Activated effector memory CD4-positive, alpha-beta T cell treated with anti-CD3 and anti-CD28 coated beads, Interleukin-2, amount 50 U/mL, for 16 hours (primary cell): ENCODE measurements at regions not wholly inside any gene's neighbourhood (a gene's known extent, or its start where the extent isn't known, plus 50 kb on each side); places are given as distances from the start of the nearest gene placed in this dataset.
"Not testable (repeated sequence)": the region's sequence is repeated elsewhere in the genome, so short reads cannot be mapped to it uniquely, and the experiment has no call there.

Source experiments
- DNase-seq: peaks from one replicate; pipeline ENCODE4 v3.0.0-alpha.2; 2020

DNA sequence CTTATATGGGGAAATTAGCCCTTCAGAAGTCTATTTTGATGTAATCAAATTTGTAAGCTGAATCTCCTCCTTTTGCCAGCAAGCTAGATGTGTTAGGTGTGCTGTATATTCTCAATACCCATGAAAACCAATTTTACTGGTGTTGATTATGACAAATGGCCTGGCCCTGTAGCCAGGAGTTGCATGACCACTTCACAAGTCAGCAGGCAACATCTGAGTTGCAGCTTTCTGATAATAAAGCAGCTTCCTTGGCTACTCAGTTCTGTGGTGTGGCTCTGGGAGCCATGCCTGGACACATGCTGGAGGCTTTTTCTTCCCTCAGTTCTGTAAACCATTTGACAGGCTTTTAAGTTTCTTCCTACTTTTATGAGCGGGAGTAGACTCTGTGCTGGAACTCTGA, 154.1 kb upstream of the CXCL13 start:
- DNase-seq, result no peak

GRCh38 chr4:77452117-77452516, 153.5 kb upstream of the CXCL13 start:
- DNase-seq, result not testable (repeated sequence)

DNA sequence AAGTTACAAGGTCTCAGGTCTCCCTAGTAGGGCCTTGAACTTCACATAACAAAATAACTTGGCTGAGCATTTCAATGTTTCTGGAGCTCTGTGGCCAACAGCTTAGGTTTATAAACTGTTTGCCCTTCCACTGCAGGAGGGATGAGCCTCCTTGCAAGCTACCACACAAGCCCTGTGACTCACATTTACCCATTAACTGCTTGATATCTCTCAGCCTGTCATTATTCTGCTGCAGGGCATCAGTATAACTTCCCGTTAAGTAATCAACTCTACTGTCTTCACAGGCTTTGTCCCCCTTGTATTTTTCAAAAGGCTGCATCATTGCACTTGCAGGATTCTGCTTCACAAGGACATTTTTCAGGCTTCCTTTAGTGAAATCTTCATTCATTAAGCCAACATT, 151.7 kb upstream of the CXCL13 start:
- DNase-seq, result no peak

DNA sequence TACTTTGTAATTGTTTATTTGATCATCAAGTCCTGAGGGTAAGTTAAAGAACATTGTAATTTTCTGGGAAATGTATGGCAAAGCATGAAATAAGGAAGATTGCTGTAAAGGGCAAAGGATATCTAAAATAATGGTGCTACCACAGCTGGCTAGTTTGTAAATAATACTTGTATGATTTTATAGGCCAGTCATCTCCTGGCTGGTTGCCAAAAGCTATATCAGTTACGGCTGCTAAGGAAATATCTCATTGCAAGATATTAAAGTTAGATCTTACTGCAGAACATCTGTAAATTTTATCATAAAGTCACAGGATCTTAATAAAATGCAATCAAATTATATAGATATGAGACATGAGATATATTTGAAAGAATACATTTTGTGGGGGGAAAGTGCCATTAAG, 150.8 kb upstream of the CXCL13 start:
- no peak for DNase-seq

DNA sequence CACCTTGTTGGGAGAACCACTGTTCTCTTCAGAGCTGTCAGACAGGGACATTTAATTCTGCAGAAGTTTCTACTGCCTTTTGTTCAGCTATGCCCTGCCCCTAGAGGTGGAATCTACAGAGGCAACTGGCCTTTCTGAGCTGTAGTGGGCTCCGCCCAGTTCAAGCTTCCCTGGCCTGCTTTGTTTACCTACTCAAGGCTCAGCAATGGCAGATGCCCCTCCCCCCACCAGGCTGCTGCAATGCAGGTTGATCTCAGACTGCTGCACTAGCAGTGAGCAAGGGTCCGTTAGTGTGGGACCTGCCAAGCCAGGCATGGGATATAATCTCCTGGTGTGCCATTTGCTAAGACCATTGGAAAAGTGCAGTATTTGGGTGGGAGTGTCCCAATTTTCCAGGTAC, 141.5 kb upstream of the CXCL13 start:
- not testable (repeated sequence) for DNase-seq

DNA sequence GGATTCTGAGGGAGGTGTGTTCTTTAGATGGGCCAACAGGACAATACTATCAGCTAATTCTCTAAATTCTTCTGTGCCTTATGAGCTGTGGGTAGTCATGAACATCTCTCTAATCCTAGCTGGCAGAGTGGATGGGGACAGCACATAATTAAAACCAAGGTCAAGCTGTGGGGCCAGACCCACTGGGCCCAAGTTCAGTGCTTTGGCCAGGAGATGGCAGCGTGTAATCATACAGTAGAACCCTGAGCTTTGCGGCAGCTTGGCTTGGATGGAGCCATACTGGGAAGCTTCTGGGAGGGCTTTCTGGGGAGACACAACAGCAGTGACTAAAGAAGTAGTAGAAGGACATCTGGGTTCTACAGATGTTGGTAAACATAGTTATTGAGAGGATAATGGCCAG, 140.3 kb upstream of the CXCL13 start:
- no peak for DNase-seq

- DNase-seq, result no peak
Observed at GRCh38 chr4:77466430-77466829, 139.2 kb upstream of the CXCL13 start.

- DNase-seq, result no peak
Observed at GRCh38 chr4:77471821-77472495, 133.7 kb upstream of the CXCL13 start.

- no peak for DNase-seq
Observed at GRCh38 chr4:77473509-77473908, 132.1 kb upstream of the CXCL13 start.

GRCh38 chr4:77481856-77482255, 123.8 kb upstream of the CXCL13 start:
- no peak for DNase-seq

DNA sequence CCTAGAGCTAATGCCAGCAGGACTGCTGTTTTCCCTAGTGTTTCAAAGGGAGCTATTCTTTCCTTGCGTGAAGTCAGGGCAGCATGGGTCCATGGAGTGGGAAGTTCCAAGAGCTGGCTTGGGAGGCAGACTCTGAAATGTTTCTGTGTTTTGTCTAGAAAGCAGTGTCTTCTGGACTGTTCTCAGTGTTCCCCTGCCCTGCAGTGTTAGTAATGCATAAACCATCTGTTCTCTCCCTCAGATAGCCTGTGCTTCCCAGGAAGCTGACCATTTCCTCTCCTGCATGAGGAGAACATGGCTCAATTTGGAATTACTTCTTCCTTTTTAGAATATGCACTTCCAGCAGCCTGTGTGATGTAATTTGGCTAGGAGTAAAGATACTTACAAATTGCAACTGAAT, 116.7 kb upstream of the CXCL13 start:
- DNase-seq, result no peak

DNA sequence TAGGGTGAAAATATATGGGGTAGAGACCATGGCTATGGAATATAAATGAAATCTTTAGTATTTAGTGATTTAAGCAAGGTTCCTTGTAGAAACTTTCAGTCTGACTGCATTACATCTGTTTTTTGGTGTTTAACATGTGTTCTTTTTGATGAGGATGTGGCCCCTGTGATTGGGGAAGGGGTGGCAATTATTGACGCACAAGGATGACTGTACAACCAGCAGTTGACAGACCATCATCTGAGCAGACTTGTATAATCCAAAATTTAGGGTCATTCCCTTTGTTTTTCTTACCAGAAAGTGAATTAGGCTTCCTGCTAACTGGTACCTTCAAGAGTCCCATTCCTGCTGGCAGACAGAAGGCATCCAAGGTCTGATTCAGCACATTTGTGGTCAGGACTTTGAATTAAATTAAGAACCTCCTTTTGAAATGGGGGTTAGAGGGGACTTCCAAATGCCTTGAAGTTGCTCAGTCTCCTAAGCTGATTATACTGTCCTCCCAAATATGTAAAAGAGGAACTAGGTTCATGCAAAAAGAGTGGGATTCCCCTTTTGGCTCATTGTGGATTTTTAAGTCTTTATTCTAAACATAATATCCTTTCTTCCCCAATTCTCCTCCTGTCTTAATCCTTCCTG, 112.4 kb upstream of the CXCL13 start:
- DNase-seq, result no peak

GRCh38 chr4:77493829-77494551, 111.6 kb upstream of the CXCL13 start:
- DNase-seq, result no peak

DNA sequence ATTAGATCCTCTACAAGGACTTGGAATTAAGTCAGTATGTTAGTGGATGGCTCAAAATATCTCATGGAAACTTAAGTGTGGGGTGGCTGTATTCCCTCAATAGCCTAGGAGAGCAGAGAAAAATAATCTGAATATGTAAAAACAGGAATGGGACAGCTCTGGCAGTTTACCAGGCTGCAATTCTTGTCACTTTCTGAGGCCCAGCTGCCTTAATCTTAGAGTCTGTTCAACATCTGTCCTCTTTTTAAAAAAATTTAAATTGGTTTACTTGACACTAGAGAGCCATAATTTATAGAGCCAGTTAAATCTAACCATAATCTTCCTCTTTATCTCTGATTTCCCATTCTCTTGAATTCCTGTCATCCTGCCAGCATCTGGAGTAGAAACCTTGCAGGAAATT, 109.2 kb upstream of the CXCL13 start:
- no peak for DNase-seq

- no peak for DNase-seq
Observed at GRCh38 chr4:77500801-77501200, 104.8 kb upstream of the CXCL13 start.

- no peak for DNase-seq
Observed at GRCh38 chr4:77501240-77501639, 104.4 kb upstream of the CXCL13 start.

DNA sequence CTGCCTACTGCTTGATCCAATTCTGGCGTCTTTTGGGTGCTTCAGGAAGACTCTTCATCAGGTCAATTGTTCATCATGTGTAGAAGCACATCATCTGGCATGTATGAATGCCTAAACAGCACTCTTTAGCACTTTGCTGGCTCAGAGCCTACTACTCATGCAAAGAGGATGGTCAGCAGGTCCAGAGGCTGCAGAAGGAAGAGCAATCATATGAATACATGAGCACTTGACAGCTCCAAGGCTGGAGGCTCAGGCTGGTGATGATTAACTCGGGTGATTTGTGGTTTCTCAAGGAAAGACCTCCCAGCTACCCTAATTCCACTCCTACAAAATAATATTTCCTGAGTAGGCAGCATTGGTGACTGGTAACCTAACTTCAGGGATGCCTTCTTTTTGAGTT, 103.8 kb upstream of the CXCL13 start:
- no peak for DNase-seq

DNA sequence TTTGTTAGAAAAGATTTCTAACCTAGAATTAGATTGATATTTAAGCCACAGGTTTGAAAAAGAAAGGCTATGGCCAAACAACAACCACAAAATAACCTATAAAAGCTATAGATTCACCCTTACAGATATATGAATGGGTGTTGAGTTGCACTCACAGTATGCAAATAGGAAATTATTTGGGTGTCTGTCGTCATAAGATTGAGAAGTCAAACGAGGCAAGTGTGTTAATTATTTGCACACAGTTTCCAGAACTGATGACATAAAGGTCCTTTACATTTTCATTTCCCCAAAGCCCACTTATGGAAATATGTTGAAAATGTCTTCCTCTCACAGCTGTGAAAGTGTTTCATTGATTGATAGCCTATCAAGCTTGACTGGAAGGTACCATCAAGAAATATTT, 101.2 kb upstream of the CXCL13 start:
- DNase-seq, result no peak

DNA sequence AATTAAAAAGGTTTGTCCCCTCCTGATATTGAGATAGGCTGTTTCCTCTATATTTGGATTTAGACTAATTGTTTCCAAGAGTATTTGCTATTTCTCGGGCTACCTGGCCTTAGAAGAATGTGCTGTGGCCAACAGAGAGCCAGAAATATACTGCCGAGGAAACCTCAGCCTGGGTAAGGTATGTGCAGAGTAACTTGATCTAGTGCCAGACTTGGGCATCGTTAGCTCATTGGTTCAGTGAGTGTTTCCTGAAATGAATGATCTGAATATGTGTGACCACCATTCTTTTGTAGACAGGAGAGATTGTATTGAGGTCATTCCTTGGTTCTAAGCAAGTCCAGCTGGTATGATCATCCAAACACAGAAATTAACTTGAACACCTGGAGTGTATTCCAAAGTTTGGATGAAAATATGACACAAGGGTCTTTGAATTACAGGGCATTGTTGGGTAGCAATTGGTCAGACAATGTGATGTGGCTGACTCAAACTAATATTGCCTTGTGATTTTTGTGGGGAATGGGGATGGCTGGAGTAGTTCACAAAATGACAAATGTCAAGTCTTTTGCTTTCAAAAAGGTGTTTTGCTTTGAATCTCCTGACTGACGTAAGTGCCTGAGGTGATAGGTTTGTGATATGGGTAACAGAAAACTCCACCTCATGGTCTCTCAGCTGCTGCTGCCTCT, 100.2 kb upstream of the CXCL13 start:
- no peak for DNase-seq

DNA sequence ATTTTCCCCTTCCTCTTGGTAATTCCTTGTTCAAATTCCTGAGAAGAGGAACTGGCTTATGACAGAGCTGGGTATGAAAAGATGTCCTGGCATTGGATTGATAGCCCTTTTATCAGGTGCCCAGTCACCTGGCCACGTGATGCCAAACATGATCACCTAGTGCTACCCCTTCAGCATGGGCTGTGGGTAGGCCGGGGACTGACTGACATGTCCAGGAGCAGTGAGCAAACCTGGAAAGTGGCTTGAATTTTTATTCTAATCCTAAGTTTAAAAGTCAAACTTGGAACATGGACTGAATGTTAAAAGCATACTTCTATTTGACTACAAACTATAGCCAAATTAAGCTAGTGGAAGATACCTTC, 99.7 kb upstream of the CXCL13 start:
- DNase-seq, result no peak

- DNase-seq, result no peak
Observed at GRCh38 chr4:77510367-77510766, 95.3 kb upstream of the CXCL13 start.

GRCh38 chr4:77525538-77525937, 80.1 kb upstream of the CXCL13 start:
- no peak for DNase-seq

DNA sequence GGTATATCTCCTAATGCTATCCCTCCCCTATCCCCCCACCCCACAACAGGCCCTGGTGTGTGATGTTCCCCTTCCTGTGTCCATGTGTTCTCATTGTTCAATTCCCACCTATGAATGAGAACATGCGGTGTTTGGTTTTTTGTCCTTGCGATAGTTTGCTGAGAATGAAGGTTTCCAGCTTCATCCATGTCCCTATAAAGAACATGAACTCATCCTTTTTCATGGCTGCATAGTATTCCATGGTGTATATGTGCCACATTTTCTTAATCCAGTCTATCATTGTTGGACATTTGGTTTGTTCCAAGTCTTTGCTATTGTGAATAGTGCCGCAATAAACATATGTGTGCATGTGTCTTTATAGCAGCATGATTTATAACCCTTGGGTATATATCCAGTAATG, 77.7 kb upstream of the CXCL13 start:
- DNase-seq, result not testable (repeated sequence)

DNA sequence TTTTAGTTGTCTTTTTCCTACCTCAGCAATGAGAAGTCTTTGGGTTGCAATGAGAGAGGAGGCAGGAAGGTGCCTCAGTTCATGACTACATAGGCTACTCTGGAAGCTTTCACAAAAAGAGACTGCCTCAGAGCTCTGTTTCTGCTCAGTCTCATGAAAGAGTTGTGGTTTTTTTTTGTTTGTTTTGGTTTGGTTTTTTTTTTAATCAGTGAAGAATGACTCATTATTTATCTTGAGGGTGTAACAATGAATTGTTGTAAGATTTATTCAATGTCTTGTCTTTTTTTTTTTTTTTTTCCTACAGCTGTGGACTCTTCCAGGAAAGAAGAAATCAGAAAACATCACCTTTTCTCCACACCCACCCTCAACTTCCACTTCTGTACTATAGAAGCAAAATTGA, 67.5 kb upstream of the CXCL13 start:
- DNase-seq, result no peak
